HG02610 (cell line): ENCODE measurements at regions not wholly inside any gene's neighbourhood (a gene's known extent, or its start where the extent isn't known, plus 50 kb on each side); places are given as distances from the start of the nearest gene placed in this dataset.
A peak's percentile ranks its signal among the peaks of the same experiment; 100 is the strongest.
"Not testable (repeated sequence)": the region's sequence is repeated elsewhere in the genome, so short reads cannot be mapped to it uniquely, and the experiment has no call there.

Experiments used
- ATAC-seq: cut with Tn5 transposase; IDR thresholded peaks from one replicate; pipeline ENCODE4 v1.9.1; 2021; ENCODE audit warnings: mild to moderate bottlenecking, moderate library complexity; ENCODE audit not compliant: unreplicated experiment

DNA sequence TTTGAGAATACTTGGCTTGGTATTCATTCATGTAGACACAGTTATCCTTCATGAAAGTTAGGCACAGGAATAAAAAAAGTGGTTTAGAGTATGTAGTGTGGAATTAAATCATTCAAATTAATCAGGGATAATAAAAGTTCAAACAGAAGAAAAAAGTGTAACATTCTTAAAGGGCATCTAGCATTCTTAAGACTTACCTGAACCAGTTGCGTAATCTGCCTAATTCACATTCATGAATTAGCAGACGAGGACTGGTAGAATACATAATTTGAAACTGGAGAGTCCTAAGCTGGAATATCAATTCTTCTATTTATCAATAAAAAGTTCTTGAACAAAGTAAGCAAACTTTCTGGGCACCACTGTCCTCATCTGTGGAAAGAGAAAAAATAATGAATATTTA is 157.0 kb upstream of the DEPDC1 start:
- no peak for ATAC-seq

DNA sequence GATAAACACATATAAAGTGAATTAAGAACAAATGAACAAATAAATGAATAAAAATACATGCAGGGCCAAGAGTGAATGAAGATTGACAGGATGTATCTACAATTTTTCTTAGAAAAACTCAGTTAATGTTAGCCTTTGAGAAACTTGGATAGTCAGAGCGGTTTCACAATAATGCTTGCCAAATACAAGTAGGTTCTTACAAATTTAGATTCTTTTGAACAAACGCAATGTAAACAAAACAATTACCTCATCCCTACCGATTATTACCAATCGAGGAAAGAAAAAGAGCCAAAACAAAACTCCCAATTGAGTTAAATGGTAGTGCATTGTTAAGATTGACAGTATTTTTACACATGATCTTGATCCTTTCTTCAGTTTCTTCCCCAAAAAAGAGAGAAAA is 176.9 kb upstream of the DEPDC1 start:
- no peak for ATAC-seq

- ATAC-seq: no peak
Measured at GRCh38 chr1:68675336-68675735, 178.5 kb upstream of the DEPDC1 start.

GRCh38 chr1:68677684-68678351 is 180.9 kb upstream of the DEPDC1 start:
- ATAC-seq: no peak

GRCh38 chr1:68696221-68696620 is 199.3 kb upstream of the DEPDC1 start:
- ATAC-seq: no peak

- ATAC-seq: no peak
Measured at GRCh38 chr1:68703921-68704354, 207.1 kb upstream of the DEPDC1 start.

GRCh38 chr1:68704800-68705443 is 208.0 kb upstream of the DEPDC1 start:
- ATAC-seq: no peak

DNA sequence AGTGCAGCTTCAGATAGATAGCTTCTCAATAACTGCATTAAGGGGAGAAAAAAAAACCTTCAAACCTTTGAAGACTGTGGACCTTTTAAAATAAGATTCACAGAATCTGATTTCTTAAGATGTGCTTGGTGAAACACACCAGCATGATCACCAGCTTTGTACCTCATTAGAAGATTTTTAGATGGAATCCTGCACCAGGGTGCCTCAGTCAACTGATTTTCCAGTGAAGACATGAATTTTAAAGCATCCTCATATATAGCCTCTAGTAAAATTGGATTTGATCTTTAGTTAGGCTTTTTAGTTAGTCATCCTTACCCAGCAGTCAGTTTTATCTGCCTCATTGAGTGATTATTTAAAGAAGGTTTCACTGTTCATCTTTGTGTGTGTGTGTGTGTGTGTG is 208.6 kb upstream of the DEPDC1 start:
- no peak for ATAC-seq

DNA sequence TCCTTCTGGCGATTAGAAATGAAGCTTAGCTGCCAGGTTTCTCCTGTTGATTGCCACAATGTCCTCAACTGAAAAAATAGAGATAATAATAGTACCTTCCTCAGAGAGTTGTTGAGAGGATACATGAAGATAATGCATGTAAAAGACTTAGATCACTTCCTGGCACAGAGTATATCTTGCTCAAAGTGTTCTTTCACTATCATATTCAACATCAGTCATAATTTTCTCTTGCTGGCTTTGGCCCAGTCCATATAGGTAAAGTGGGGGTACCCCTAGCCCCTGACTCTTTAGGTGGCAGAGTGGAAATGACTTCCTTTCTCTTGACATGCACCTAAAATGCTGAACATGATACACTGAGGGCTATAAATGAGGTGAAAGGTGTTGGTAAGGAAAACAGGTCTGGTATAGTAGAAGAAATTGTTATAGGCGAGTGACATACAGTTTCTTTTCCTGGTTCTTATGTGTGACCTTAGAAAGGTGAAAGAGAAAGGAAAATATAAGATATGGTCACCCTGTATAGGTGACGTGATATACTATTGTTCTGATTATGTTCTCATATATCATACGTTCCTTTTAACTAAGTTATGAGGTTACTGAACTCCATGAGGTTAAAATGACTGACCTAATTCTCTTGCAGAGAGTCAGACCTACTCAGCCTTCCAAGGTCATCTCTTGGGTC is 209.9 kb upstream of the DEPDC1 start:
- peak; percentile 45 for ATAC-seq

DNA sequence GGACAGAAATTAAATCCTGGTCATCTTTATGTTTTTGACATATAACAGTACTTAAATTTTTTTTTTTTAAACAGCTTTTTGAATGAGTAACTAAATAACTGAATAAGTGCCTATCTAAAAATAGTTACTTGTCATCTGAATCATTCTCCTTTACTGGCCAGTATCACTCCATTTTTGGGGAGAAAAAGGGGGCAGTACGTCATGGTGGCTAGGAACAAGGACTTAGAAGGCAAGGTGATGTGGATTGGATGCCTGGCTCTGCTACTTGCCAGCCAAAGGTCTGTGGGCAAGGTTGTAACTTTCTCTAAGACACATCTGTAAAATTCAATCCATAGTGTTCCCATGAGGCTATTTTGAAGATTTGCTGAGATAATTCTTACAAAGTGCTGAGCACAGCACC is 220.4 kb upstream of the DEPDC1 start:
- no peak for ATAC-seq

- ATAC-seq: no peak
Measured at GRCh38 chr1:68720476-68720875, 223.6 kb upstream of the DEPDC1 start.

DNA sequence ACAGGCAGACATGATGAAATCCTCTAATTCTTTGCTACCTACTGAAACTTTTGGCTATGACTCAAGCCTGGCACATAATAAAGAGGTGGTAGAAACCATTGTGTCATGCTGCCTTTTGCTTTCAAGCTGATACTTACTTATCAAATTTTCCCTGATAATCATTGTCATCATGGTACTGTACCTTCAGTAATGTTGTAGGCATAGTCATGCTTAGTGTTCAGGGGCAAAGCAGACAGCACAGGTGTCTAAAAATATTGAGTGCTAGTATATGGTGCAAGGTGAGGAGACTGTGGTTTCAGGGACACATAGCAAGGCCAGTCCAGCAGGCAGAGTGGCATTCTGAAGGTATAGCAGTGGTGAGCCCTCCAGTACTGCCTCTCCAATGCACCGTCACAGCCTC is 226.9 kb upstream of the DEPDC1 start:
- ATAC-seq: no peak

DNA sequence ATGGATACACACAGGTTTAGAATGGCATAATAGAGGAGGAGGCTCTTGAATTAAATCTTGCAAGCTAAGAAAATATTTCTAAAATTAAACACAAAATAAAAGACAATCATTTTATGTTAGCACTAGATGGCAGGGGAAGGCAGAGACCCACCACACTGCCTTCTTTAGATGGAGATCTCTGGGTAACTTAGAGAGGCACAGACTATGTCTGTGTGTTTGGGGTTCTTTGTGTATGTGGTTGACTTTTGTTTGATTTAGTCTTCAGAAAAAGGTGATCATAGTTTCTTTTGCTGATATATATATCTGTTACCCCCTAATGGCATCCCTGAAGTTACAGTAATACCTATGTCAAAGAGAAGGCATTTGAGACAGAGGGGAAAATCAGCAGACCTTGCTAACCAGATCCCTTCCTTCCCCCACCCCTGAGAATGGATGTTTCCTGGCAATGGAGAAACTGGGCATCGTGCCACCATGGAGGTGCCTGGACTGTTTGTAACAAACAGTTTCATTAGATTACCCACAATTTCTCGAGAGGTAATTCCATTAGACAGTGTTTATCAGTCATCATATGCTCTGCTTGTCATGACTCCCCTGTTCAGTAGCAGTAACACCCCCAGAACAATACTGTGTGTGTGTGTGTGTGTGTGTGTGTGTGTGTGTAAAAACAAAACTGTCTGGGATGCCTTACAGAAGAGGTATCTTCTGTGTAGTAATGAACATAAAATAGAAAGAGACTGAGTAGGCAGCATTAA is 228.3 kb upstream of the DEPDC1 start:
- ATAC-seq: no peak

GRCh38 chr1:68739486-68739885 is 242.6 kb upstream of the DEPDC1 start:
- not testable (repeated sequence) for ATAC-seq

DNA sequence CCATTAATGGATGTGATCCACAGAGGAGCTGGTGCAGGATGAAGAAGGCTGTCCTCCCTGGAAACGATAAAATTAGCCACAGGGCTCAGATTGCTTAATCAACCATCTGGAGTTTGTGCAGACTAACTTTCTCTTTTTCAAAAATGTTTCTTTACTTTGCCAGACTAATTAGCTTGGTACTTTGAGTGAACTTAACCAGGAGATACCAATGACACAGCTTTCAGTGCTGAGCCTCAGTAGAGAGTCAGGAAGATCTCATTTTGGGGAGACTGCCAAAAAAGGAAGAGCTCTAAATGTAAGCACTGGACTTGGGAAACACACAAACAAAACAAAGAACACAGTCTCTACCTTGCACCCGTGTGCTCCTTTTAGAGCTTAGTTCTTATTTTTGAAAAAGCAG is 248.1 kb upstream of the DEPDC1 start:
- ATAC-seq: no peak

DNA sequence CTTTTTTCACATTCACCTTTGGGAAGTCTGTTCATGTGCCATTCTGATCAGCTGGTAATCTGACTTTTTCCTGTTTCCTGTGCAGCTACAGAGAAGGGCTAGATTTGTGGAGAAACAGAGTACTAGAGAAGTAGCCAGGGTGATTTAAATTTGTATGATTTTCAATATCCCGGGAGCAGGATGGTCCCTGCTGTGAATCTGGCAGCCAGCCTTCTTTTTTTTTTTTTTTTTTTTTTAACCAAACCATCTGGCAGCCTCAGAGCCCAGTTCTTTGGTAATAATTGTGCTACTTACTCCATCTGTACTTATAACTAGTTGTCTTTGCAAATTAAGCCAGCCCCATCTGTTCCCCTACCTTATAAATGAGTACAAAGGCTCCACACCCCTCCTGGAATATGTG is 248.6 kb upstream of the DEPDC1 start:
- ATAC-seq: no peak

DNA sequence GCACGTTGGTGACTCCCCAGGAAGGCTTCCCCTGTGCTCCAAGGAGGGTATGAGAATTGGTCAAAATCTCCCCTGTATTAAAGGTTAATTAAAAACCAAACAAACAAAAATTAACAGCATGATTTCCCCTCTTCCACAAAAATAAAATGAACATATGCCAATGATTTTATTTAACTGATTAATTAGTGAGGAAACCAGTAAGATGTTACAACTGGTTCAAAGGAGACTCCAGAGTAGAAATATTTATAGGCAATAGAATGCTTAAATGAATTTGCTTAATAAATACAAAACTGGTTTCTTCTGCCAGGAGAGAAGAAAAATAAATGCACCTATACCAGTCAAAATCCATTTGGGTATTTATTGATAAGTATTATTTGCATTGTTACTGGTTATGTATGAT is 249.5 kb upstream of the DEPDC1 start:
- ATAC-seq: no peak

DNA sequence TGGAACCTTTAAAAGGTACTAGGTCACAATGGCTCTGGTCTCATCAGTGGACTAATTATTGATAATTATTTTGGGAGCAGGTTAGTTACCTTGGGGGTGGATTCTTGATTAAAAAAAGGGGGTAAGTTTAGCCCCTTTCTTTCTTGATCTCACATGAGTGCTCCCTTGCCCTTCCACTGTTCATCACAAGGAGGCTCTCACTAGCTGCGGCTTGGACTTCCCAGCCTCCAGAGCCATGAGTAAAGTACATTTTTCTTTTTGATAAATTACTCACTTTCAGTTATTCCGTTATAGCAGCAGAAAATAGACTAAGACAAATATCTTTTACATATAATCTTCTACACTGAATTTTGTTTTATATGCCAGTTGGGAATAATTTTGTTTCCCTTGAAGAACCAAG is 254.8 kb upstream of the DEPDC1 start:
- no peak for ATAC-seq

GRCh38 chr1:68758666-68759209 is 261.9 kb upstream of the DEPDC1 start:
- ATAC-seq: no peak

GRCh38 chr1:68767941-68768340 is 271.1 kb upstream of the DEPDC1 start:
- ATAC-seq: no peak

DNA sequence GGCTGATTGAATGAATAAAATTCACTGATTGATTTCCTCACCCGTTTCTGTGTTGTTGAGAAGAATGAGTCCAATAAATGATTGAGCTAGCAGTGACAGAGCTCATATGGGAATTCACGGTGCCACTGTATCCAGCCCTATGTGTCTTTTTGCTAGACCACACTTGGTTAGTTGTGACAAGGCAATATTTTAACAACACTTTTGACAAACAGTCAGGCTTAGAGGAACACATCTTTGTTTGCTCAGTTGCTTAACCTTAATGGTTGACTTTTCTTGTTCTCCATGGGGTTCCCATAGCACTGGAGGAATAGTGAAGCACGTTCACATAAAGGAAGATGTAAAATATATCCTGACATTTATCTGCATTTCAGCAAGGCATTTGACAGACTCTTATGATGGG is 273.9 kb upstream of the DEPDC1 start:
- ATAC-seq: no peak
